ENCODE measurements at regions not wholly inside any gene's neighbourhood (a gene's known extent, or its start where the extent isn't known, plus 50 kb on each side); places are given as distances from the start of the nearest gene placed in this dataset.

- no peak for DNase-seq (ENCODE audit: low read depth)
Observed at GRCh38 chr15:47566610-47567009, 150.7 kb upstream of the SEMA6D start.

GRCh38 chr15:47568030-47568429 is 149.3 kb upstream of the SEMA6D start:
- no peak for DNase-seq (ENCODE audit: low read depth)

- no peak for DNase-seq (ENCODE audit: low read depth)
Observed at GRCh38 chr15:47570044-47570443, 147.3 kb upstream of the SEMA6D start.

GRCh38 chr15:47570451-47570850 is 146.9 kb upstream of the SEMA6D start:
- DNase-seq (ENCODE audit: low read depth) = no peak

- DNase-seq (ENCODE audit: low read depth) = no peak
Observed at GRCh38 chr15:47570881-47571640, 146.2 kb upstream of the SEMA6D start.

GRCh38 chr15:47573673-47574072 is 143.6 kb upstream of the SEMA6D start:
- DNase-seq (ENCODE audit: low read depth) = no peak

GRCh38 chr15:47577000-47577399 is 140.3 kb upstream of the SEMA6D start:
- no peak for DNase-seq (ENCODE audit: low read depth)

- DNase-seq (ENCODE audit: low read depth) = no peak
Observed at GRCh38 chr15:47577461-47577860, 139.8 kb upstream of the SEMA6D start.

GRCh38 chr15:47582233-47582632 is 135.1 kb upstream of the SEMA6D start:
- DNase-seq (ENCODE audit: low read depth) = no peak

GRCh38 chr15:47584316-47584715 is 133.0 kb upstream of the SEMA6D start:
- no peak for DNase-seq (ENCODE audit: low read depth)

- no peak for DNase-seq (ENCODE audit: low read depth)
Observed at GRCh38 chr15:47586653-47587224, 130.6 kb upstream of the SEMA6D start.

GRCh38 chr15:47587940-47588802 is 129.1 kb upstream of the SEMA6D start:
- DNase-seq (ENCODE audit: low read depth) = no peak

GRCh38 chr15:47588958-47589357 is 128.3 kb upstream of the SEMA6D start:
- no peak for DNase-seq (ENCODE audit: low read depth)

- no peak for DNase-seq (ENCODE audit: low read depth)
Observed at GRCh38 chr15:47598996-47599395, 118.3 kb upstream of the SEMA6D start.

GRCh38 chr15:47599806-47600205 is 117.5 kb upstream of the SEMA6D start:
- DNase-seq (ENCODE audit: low read depth) = no peak

GRCh38 chr15:47602121-47602520 is 115.2 kb upstream of the SEMA6D start:
- no peak for DNase-seq (ENCODE audit: low read depth)

- no peak for DNase-seq (ENCODE audit: low read depth)
Observed at GRCh38 chr15:47603026-47603425, 114.3 kb upstream of the SEMA6D start.

- DNase-seq (ENCODE audit: low read depth) = no peak
Observed at GRCh38 chr15:47607695-47608094, 109.6 kb upstream of the SEMA6D start.

GRCh38 chr15:47609693-47610092 is 107.6 kb upstream of the SEMA6D start:
- no peak for DNase-seq (ENCODE audit: low read depth)

- no peak for DNase-seq (ENCODE audit: low read depth)
Observed at GRCh38 chr15:47610736-47611135, 106.6 kb upstream of the SEMA6D start.

- no peak for DNase-seq (ENCODE audit: low read depth)
Observed at GRCh38 chr15:47614360-47615011, 102.8 kb upstream of the SEMA6D start.

GRCh38 chr15:47616876-47617275 is 100.4 kb upstream of the SEMA6D start:
- DNase-seq (ENCODE audit: low read depth) = no peak

Data from renal cortical epithelial cell (primary cell).